HEK293 (cell line): ENCODE measurements at regions not wholly inside any gene's neighbourhood (a gene's known extent, or its start where the extent isn't known, plus 50 kb on each side); places are given as distances from the start of the nearest gene placed in this dataset.

Source experiments
- CTCF ChIA-PET: fragments of 350-600 bp; formaldehyde crosslinking; extraction: SDS; loops from one replicate; lab custom pipeline; 2021; ENCODE audit warnings: antibody characterized with exemption; lab: Yijun Ruan, JAX
- POLR2A ChIA-PET: fragments of 300-600 bp; formaldehyde crosslinking; extraction: SDS; loops from one replicate; lab custom pipeline; 2020; ENCODE audit warnings: antibody characterized with exemption, inconsistent platforms; lab: Yijun Ruan, JAX
- H3K27ac ChIP-seq: fragments of 200-500 bp; sonication (Bioruptor generic); 2 replicates; pipeline ENCODE4 v1.5.1; 2014; ENCODE audit warnings: low read depth, low read length, control low read depth, inconsistent platforms; ENCODE audit errors: extremely low read depth
- H3K36me3 ChIP-seq, 2 experiments: fragments of 200-500 bp in 1 of 2; sonication (Bioruptor generic) in 1 of 2; 1 replicate in 1 of 2; 2 replicates in 1 of 2; pipeline ENCODE4 v1.5.1; 2014 to 2017; ENCODE audit warnings: inconsistent platforms in 2 of 2, low read length in 2 of 2; ENCODE audit not compliant: control insufficient read depth in 2 of 2, insufficient read depth in 1 of 2
- H3K4me1 ChIP-seq: fragments of 200-500 bp; sonication (Bioruptor generic); 2 replicates; pipeline ENCODE4 v1.5.1; 2014; ENCODE audit warnings: mild to moderate bottlenecking, low read length, inconsistent platforms; ENCODE audit not compliant: control insufficient read depth, insufficient read depth
- H3K4me3 ChIP-seq: 2 replicates; pipeline ENCODE4 v1.5.1; 2011; ENCODE audit warnings: low read depth, mild to moderate bottlenecking, control low read depth, low read length, moderate library complexity
- H3K9me3 ChIP-seq: fragments of 200-500 bp; sonication (Bioruptor generic); 2 replicates; pipeline ENCODE4 v1.5.1; 2014; ENCODE audit warnings: low read depth, low read length, inconsistent platforms; ENCODE audit not compliant: control insufficient read depth, insufficient read depth
- KLF10 ChIP-seq: fragments of 450-650 bp; IDR thresholded peaks from 2 replicates; pipeline ENCODE4 v1.5.1; 2018; ENCODE audit warnings: missing biosample characterization, mild to moderate bottlenecking, missing genetic modification characterization
- KLF16 ChIP-seq: fragments of 450-650 bp; formaldehyde crosslinking; IDR thresholded peaks from 2 replicates; pipeline ENCODE4 v1.5.1; 2017; ENCODE audit warnings: missing biosample characterization, missing genetic modification characterization
- MEIS1 ChIP-seq: sonication (generic); formaldehyde crosslinking; IDR thresholded peaks from 2 replicates; pipeline ENCODE4 v1.8.1; 2022; ENCODE audit warnings: missing genetic modification reagents, mild to moderate bottlenecking, borderline replicate concordance
- ZNF133 ChIP-seq: fragments of 450-650 bp; formaldehyde crosslinking; IDR thresholded peaks from 2 replicates; pipeline ENCODE4 v1.5.1; 2016; ENCODE audit warnings: missing biosample characterization, missing genetic modification characterization
- ZNF202 ChIP-seq: fragments of 450-650 bp; formaldehyde crosslinking; IDR thresholded peaks from 2 replicates; pipeline ENCODE4 v1.5.1; 2016; ENCODE audit warnings: missing biosample characterization, missing genetic modification characterization, borderline replicate concordance
- ZNF311 ChIP-seq: fragments of 450-650 bp; formaldehyde crosslinking; IDR thresholded peaks from 2 replicates; pipeline ENCODE4 v1.5.1; 2017; ENCODE audit warnings: missing biosample characterization, missing genetic modification characterization, borderline replicate concordance
- ZNF521 ChIP-seq: fragments of 450-650 bp; formaldehyde crosslinking; IDR thresholded peaks from 2 replicates; pipeline ENCODE4 v1.5.1; 2017; ENCODE audit warnings: missing biosample characterization, mild to moderate bottlenecking, missing genetic modification characterization
- ZNF530 ChIP-seq: fragments of 450-650 bp; formaldehyde crosslinking; IDR thresholded peaks from 2 replicates; pipeline ENCODE4 v1.5.1; 2016; ENCODE audit warnings: low read depth, missing biosample characterization, missing genetic modification characterization
- ZNF555 ChIP-seq: fragments of 450-650 bp; formaldehyde crosslinking; conservative IDR thresholded peaks from 2 replicates; pipeline ENCODE4 v1.5.1; 2017; ENCODE audit warnings: missing biosample characterization, mild to moderate bottlenecking, missing genetic modification characterization, inconsistent platforms
- ZNF585B ChIP-seq: fragments of 450-650 bp; formaldehyde crosslinking; IDR thresholded peaks from 2 replicates; pipeline ENCODE4 v1.5.1; 2016; ENCODE audit warnings: missing biosample characterization, missing genetic modification characterization
- ZNF621 ChIP-seq: fragments of 450-650 bp; formaldehyde crosslinking; IDR thresholded peaks from 2 replicates; pipeline ENCODE4 v1.5.1; 2017; ENCODE audit warnings: missing biosample characterization, missing genetic modification characterization
- ZNF791 ChIP-seq: fragments of 450-650 bp; formaldehyde crosslinking; IDR thresholded peaks from 2 replicates; pipeline ENCODE4 v1.5.1; 2016; ENCODE audit warnings: missing biosample characterization, missing genetic modification characterization
- ZNF843 ChIP-seq: fragments of 450-650 bp; formaldehyde crosslinking; IDR thresholded peaks from 2 replicates; pipeline ENCODE4 v1.5.1; 2016; ENCODE audit warnings: missing biosample characterization, missing genetic modification characterization
- TF ChIP-seq, protein P1 (sequence below): fragments of 450-650 bp; formaldehyde crosslinking; conservative IDR thresholded peaks from 2 replicates; pipeline ENCODE4 v1.5.1; 2016; ENCODE audit warnings: low read depth, missing biosample characterization, missing genetic modification characterization
- TF ChIP-seq, protein P2 (sequence below): fragments of 450-650 bp; IDR thresholded peaks from 2 replicates; pipeline ENCODE4 v1.5.1; 2018; ENCODE audit warnings: missing biosample characterization, missing genetic modification characterization
- TF ChIP-seq, protein P3 (sequence below): fragments of 450-650 bp; formaldehyde crosslinking; IDR thresholded peaks from 2 replicates; pipeline ENCODE4 v1.5.1; 2016; ENCODE audit warnings: missing biosample characterization, missing genetic modification characterization
- TF ChIP-seq, protein P4 (sequence below): fragments of 450-650 bp; formaldehyde crosslinking; IDR thresholded peaks from 2 replicates; pipeline ENCODE4 v1.5.1; 2017; ENCODE audit warnings: missing biosample characterization, missing genetic modification characterization
- TF ChIP-seq, protein P5 (sequence below): fragments of 450-650 bp; formaldehyde crosslinking; IDR thresholded peaks from 2 replicates; pipeline ENCODE4 v1.5.1; 2016; ENCODE audit warnings: missing biosample characterization, missing genetic modification characterization, low read depth

DNA sequence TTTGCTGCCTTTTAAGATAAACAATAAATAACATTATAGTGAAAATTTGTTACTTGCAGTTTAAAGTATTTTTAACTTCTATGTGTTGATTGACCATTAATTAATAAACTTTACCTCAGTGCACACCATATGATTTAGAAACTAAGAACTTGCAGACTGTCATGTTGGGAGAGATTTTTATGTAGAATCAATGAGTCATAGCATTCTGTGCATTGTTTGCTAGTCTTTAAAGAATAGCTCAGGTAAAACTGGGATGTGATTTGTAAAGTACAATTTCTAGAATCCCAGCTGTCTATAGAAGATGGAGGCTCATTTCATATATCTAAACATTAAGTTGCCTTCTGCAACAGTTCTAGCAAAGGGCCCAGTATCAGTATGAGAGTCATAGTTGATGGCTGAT, 199.6 kb upstream of the SEMA3A start:
- Histone ChIP-seq H3K27ac (no peak overlapping the region), H3K4me1 (no peaks in the 10 kb centered on the region), H3K36me3 (no peaks in the 10 kb centered on the region), H3K9me3 (no peaks in the 10 kb centered on the region), H3K4me3 (no peak overlapping the region)
- TF ChIP-seq, protein P1, sequence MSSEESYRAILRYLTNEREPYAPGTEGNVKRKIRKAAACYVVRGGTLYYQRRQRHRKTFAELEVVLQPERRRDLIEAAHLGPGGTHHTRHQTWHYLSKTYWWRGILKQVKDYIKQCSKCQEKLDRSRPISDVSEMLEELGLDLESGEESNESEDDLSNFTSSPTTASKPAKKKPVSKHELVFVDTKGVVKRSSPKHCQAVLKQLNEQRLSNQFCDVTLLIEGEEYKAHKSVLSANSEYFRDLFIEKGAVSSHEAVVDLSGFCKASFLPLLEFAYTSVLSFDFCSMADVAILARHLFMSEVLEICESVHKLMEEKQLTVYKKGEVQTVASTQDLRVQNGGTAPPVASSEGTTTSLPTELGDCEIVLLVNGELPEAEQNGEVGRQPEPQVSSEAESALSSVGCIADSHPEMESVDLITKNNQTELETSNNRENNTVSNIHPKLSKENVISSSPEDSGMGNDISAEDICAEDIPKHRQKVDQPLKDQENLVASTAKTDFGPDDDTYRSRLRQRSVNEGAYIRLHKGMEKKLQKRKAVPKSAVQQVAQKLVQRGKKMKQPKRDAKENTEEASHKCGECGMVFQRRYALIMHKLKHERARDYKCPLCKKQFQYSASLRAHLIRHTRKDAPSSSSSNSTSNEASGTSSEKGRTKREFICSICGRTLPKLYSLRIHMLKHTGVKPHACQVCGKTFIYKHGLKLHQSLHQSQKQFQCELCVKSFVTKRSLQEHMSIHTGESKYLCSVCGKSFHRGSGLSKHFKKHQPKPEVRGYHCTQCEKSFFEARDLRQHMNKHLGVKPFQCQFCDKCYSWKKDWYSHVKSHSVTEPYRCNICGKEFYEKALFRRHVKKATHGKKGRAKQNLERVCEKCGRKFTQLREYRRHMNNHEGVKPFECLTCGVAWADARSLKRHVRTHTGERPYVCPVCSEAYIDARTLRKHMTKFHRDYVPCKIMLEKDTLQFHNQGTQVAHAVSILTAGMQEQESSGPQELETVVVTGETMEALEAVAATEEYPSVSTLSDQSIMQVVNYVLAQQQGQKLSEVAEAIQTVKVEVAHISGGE (tag by site-specific recombination), result no peak
- no peak for TF ChIP-seq ZNF621
- no peak for TF ChIP-seq ZNF133 (tag by site-specific recombination)
- no peak for TF ChIP-seq MEIS1
- TF ChIP-seq ZNF530 (tag by site-specific recombination), result no peak
- TF ChIP-seq ZNF555, result no peak
- TF ChIP-seq, protein P2, sequence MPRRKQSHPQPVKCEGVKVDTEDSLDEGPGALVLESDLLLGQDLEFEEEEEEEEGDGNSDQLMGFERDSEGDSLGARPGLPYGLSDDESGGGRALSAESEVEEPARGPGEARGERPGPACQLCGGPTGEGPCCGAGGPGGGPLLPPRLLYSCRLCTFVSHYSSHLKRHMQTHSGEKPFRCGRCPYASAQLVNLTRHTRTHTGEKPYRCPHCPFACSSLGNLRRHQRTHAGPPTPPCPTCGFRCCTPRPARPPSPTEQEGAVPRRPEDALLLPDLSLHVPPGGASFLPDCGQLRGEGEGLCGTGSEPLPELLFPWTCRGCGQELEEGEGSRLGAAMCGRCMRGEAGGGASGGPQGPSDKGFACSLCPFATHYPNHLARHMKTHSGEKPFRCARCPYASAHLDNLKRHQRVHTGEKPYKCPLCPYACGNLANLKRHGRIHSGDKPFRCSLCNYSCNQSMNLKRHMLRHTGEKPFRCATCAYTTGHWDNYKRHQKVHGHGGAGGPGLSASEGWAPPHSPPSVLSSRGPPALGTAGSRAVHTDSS, result no peak
- no peak for TF ChIP-seq ZNF843 (tag by site-specific recombination)
- TF ChIP-seq KLF16, result no peak
- no peak for TF ChIP-seq ZNF791
- TF ChIP-seq, protein P3, sequence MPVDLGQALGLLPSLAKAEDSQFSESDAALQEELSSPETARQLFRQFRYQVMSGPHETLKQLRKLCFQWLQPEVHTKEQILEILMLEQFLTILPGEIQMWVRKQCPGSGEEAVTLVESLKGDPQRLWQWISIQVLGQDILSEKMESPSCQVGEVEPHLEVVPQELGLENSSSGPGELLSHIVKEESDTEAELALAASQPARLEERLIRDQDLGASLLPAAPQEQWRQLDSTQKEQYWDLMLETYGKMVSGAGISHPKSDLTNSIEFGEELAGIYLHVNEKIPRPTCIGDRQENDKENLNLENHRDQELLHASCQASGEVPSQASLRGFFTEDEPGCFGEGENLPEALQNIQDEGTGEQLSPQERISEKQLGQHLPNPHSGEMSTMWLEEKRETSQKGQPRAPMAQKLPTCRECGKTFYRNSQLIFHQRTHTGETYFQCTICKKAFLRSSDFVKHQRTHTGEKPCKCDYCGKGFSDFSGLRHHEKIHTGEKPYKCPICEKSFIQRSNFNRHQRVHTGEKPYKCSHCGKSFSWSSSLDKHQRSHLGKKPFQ (tag by site-specific recombination), result no peak
- TF ChIP-seq ZNF202, result no peak
- TF ChIP-seq, protein P4, sequence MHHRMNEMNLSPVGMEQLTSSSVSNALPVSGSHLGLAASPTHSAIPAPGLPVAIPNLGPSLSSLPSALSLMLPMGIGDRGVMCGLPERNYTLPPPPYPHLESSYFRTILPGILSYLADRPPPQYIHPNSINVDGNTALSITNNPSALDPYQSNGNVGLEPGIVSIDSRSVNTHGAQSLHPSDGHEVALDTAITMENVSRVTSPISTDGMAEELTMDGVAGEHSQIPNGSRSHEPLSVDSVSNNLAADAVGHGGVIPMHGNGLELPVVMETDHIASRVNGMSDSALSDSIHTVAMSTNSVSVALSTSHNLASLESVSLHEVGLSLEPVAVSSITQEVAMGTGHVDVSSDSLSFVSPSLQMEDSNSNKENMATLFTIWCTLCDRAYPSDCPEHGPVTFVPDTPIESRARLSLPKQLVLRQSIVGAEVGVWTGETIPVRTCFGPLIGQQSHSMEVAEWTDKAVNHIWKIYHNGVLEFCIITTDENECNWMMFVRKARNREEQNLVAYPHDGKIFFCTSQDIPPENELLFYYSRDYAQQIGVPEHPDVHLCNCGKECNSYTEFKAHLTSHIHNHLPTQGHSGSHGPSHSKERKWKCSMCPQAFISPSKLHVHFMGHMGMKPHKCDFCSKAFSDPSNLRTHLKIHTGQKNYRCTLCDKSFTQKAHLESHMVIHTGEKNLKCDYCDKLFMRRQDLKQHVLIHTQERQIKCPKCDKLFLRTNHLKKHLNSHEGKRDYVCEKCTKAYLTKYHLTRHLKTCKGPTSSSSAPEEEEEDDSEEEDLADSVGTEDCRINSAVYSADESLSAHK, result no peak
- no peak for TF ChIP-seq ZNF521 (tag by site-specific recombination)
- no peak for TF ChIP-seq KLF10
- TF ChIP-seq ZNF311 (tag by site-specific recombination), result no peak
- TF ChIP-seq, protein P5, sequence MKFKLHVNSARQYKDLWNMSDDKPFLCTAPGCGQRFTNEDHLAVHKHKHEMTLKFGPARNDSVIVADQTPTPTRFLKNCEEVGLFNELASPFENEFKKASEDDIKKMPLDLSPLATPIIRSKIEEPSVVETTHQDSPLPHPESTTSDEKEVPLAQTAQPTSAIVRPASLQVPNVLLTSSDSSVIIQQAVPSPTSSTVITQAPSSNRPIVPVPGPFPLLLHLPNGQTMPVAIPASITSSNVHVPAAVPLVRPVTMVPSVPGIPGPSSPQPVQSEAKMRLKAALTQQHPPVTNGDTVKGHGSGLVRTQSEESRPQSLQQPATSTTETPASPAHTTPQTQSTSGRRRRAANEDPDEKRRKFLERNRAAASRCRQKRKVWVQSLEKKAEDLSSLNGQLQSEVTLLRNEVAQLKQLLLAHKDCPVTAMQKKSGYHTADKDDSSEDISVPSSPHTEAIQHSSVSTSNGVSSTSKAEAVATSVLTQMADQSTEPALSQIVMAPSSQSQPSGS (tag by site-specific recombination), result no peak
- TF ChIP-seq ZNF585B (tag by site-specific recombination), result no peak
- ChIA-PET POLR2A (no interaction called here), CTCF (no interaction called here)
